ENCODE measurements at regions not wholly inside any gene's neighbourhood (a gene's known extent, or its start where the extent isn't known, plus 50 kb on each side); places are given as distances from the start of the nearest gene placed in this dataset.
"Not testable (repeated sequence)": the region's sequence is repeated elsewhere in the genome, so short reads cannot be mapped to it uniquely, and the experiment has no call there.

GRCh38 chr2:105509269-105510086 lies 110.6 kb upstream of the FHL2 start:
- DNase-seq (no peak), FAIRE-seq (no peak)
- Histone ChIP-seq H3K4me1 (ENCODE audit: control insufficient read depth in 3 of 3, insufficient read depth in 2 of 3, low read depth in 1 of 3, low read length in 2 of 3) (peaks cover 0 to 3% (median 0%) of the 10 kb centered on the region in 3 donors), H3K36me3 (ENCODE audit: control insufficient read depth in 3 of 3, insufficient read depth in 2 of 3, low read depth in 1 of 3, low read length in 3 of 3) (no peaks in the 10 kb centered on the region), H3K27me3 (ENCODE audit: control insufficient read depth in 3 of 3, insufficient read depth in 3 of 3, low read length in 3 of 3) (peaks cover 0 to 6% (median 3%) of the 10 kb centered on the region in 3 donors), H3K27ac (ENCODE audit: low read depth in 1 of 3, low read length in 2 of 3) (no peak overlapping the region), H3K4me3 (ENCODE audit: low read depth in 1 of 3, low read length in 3 of 3) (no peak overlapping the region), H3K9me3 (ENCODE audit: control insufficient read depth in 2 of 2, insufficient read depth in 1 of 2, low read depth in 1 of 2, low read length in 1 of 2) (no peaks in the 10 kb centered on the region)
- 71 to 79% (median 74%) methylated on average over 6 of the region's 6 CpGs for WGBS, 3 donors

GRCh38 chr2:105506860-105507259 lies 108.0 kb upstream of the FHL2 start:
- not testable (repeated sequence) for DNase-seq; H3K4me3 ChIP-seq (ENCODE audit: low read depth in 1 of 3, low read length in 3 of 3); FAIRE-seq; H3K4me1 ChIP-seq (ENCODE audit: control insufficient read depth in 3 of 3, insufficient read depth in 2 of 3, low read depth in 1 of 3, low read length in 2 of 3); H3K27me3 ChIP-seq (ENCODE audit: control insufficient read depth in 3 of 3, insufficient read depth in 3 of 3, low read length in 3 of 3); H3K36me3 ChIP-seq (ENCODE audit: control insufficient read depth in 3 of 3, insufficient read depth in 2 of 3, low read depth in 1 of 3, low read length in 3 of 3); H3K9me3 ChIP-seq (ENCODE audit: control insufficient read depth in 2 of 2, insufficient read depth in 1 of 2, low read depth in 1 of 2, low read length in 1 of 2); H3K27ac ChIP-seq (ENCODE audit: low read depth in 1 of 3, low read length in 2 of 3)
- WGBS, 3 donors, result 79 to 91% (median 82%) methylated on average over 1 of the region's 1 CpG

GRCh38 chr2:105504459-105504858 lies 105.6 kb upstream of the FHL2 start:
- FAIRE-seq (no peak), DNase-seq (no peak)
- Histone ChIP-seq H3K36me3 (ENCODE audit: control insufficient read depth in 3 of 3, insufficient read depth in 2 of 3, low read depth in 1 of 3, low read length in 3 of 3) (no peaks in the 10 kb centered on the region), H3K27ac (ENCODE audit: low read depth in 1 of 3, low read length in 2 of 3) (no peak overlapping the region), H3K9me3 (ENCODE audit: control insufficient read depth in 2 of 2, insufficient read depth in 1 of 2, low read depth in 1 of 2, low read length in 1 of 2) (no peaks in the 10 kb centered on the region), H3K27me3 (ENCODE audit: control insufficient read depth in 3 of 3, insufficient read depth in 3 of 3, low read length in 3 of 3) (peaks cover 0 to 7% (median 2%) of the 10 kb centered on the region in 3 donors), H3K4me1 (ENCODE audit: control insufficient read depth in 3 of 3, insufficient read depth in 2 of 3, low read depth in 1 of 3, low read length in 2 of 3) (no peaks in the 10 kb centered on the region), H3K4me3 (ENCODE audit: low read depth in 1 of 3, low read length in 3 of 3) (no peak overlapping the region)

- no peak for FAIRE-seq
- H3K9me3 ChIP-seq (ENCODE audit: control insufficient read depth in 2 of 2, insufficient read depth in 1 of 2, low read depth in 1 of 2, low read length in 1 of 2), result no peaks in the 10 kb centered on the region
- 71 to 87% (median 74%) methylated on average over 2 of the region's 2 CpGs for WGBS, 3 donors
- peaks cover 0 to 3% (median 0%) of the 10 kb centered on the region in 3 donors for H3K27me3 ChIP-seq (ENCODE audit: control insufficient read depth in 3 of 3, insufficient read depth in 3 of 3, low read length in 3 of 3)
- no peak overlapping the region for H3K4me3 ChIP-seq (ENCODE audit: low read depth in 1 of 3, low read length in 3 of 3)
- no peaks in the 10 kb centered on the region for H3K4me1 ChIP-seq (ENCODE audit: control insufficient read depth in 3 of 3, insufficient read depth in 2 of 3, low read depth in 1 of 3, low read length in 2 of 3)
- no peak overlapping the region for H3K27ac ChIP-seq (ENCODE audit: low read depth in 1 of 3, low read length in 2 of 3)
- no peaks in the 10 kb centered on the region for H3K36me3 ChIP-seq (ENCODE audit: control insufficient read depth in 3 of 3, insufficient read depth in 2 of 3, low read depth in 1 of 3, low read length in 3 of 3)
- DNase-seq, result no peak
These were observed 103.9 kb upstream of the FHL2 start for GRCh38 chr2:105502625-105503334.

GRCh38 chr2:105498281-105498846 lies 99.5 kb upstream of the FHL2 start:
- Histone ChIP-seq H3K27ac (ENCODE audit: low read depth in 1 of 3, low read length in 2 of 3) (no peak overlapping the region), H3K36me3 (ENCODE audit: control insufficient read depth in 3 of 3, insufficient read depth in 2 of 3, low read depth in 1 of 3, low read length in 3 of 3) (no peaks in the 10 kb centered on the region), H3K27me3 (ENCODE audit: control insufficient read depth in 3 of 3, insufficient read depth in 3 of 3, low read length in 3 of 3) (peaks cover 0 to 3% (median 0%) of the 10 kb centered on the region in 3 donors), H3K4me3 (ENCODE audit: low read depth in 1 of 3, low read length in 3 of 3) (no peak overlapping the region), H3K4me1 (ENCODE audit: control insufficient read depth in 3 of 3, insufficient read depth in 2 of 3, low read depth in 1 of 3, low read length in 2 of 3) (no peaks in the 10 kb centered on the region), H3K9me3 (ENCODE audit: control insufficient read depth in 2 of 2, insufficient read depth in 1 of 2, low read depth in 1 of 2, low read length in 1 of 2) (peaks cover 0 to 3% of the 10 kb centered on the region in 2 donors)
- FAIRE-seq, result no peak
- 82 to 90% (median 85%) methylated on average over 5 of the region's 5 CpGs for WGBS, 3 donors
- DNase-seq, result no peak

- Histone ChIP-seq H3K27me3 (ENCODE audit: control insufficient read depth in 3 of 3, insufficient read depth in 3 of 3, low read length in 3 of 3) (no peaks in the 10 kb centered on the region), H3K27ac (ENCODE audit: low read depth in 1 of 3, low read length in 2 of 3) (no peak overlapping the region), H3K36me3 (ENCODE audit: control insufficient read depth in 3 of 3, insufficient read depth in 2 of 3, low read depth in 1 of 3, low read length in 3 of 3) (no peaks in the 10 kb centered on the region), H3K4me1 (ENCODE audit: control insufficient read depth in 3 of 3, insufficient read depth in 2 of 3, low read depth in 1 of 3, low read length in 2 of 3) (no peaks in the 10 kb centered on the region), H3K4me3 (ENCODE audit: low read depth in 1 of 3, low read length in 3 of 3) (no peak overlapping the region), H3K9me3 (ENCODE audit: control insufficient read depth in 2 of 2, insufficient read depth in 1 of 2, low read depth in 1 of 2, low read length in 1 of 2) (peaks cover 0 to 6% of the 10 kb centered on the region in 2 donors)
- FAIRE-seq (no peak), DNase-seq (no peak)
- 83 to 92% (median 88%) methylated on average over 4 of the region's 4 CpGs for WGBS, 3 donors
These were observed 98.2 kb upstream of the FHL2 start for GRCh38 chr2:105497094-105497493.

GRCh38 chr2:105496271-105496670 lies 97.4 kb upstream of the FHL2 start:
- H3K27ac ChIP-seq (ENCODE audit: low read depth in 1 of 3, low read length in 2 of 3), result no peak overlapping the region
- FAIRE-seq, result no peak
- WGBS, 3 donors, result 63 to 89% (median 83%) methylated on average over 3 of the region's 3 CpGs
- no peak overlapping the region for H3K4me3 ChIP-seq (ENCODE audit: low read depth in 1 of 3, low read length in 3 of 3)
- no peaks in the 10 kb centered on the region for H3K27me3 ChIP-seq (ENCODE audit: control insufficient read depth in 3 of 3, insufficient read depth in 3 of 3, low read length in 3 of 3)
- no peak for DNase-seq
- H3K4me1 ChIP-seq (ENCODE audit: control insufficient read depth in 3 of 3, insufficient read depth in 2 of 3, low read depth in 1 of 3, low read length in 2 of 3), result no peaks in the 10 kb centered on the region
- peaks cover 0 to 7% of the 10 kb centered on the region in 2 donors for H3K9me3 ChIP-seq (ENCODE audit: control insufficient read depth in 2 of 2, insufficient read depth in 1 of 2, low read depth in 1 of 2, low read length in 1 of 2)
- H3K36me3 ChIP-seq (ENCODE audit: control insufficient read depth in 3 of 3, insufficient read depth in 2 of 3, low read depth in 1 of 3, low read length in 3 of 3), result no peaks in the 10 kb centered on the region

- H3K27me3 ChIP-seq (ENCODE audit: control insufficient read depth in 3 of 3, insufficient read depth in 3 of 3, low read length in 3 of 3), result no peaks in the 10 kb centered on the region
- FAIRE-seq (no peak), DNase-seq (peak in 1 of 2 donors; percentile 66)
- no peak overlapping the region for H3K4me3 ChIP-seq (ENCODE audit: low read depth in 1 of 3, low read length in 3 of 3)
- H3K36me3 ChIP-seq (ENCODE audit: control insufficient read depth in 3 of 3, insufficient read depth in 2 of 3, low read depth in 1 of 3, low read length in 3 of 3), result no peaks in the 10 kb centered on the region
- peaks cover 0 to 7% (median 5%) of the 10 kb centered on the region in 3 donors for H3K4me1 ChIP-seq (ENCODE audit: control insufficient read depth in 3 of 3, insufficient read depth in 2 of 3, low read depth in 1 of 3, low read length in 2 of 3)
- no peak overlapping the region for H3K27ac ChIP-seq (ENCODE audit: low read depth in 1 of 3, low read length in 2 of 3)
- H3K9me3 ChIP-seq (ENCODE audit: control insufficient read depth in 2 of 2, insufficient read depth in 1 of 2, low read depth in 1 of 2, low read length in 1 of 2), result peaks cover 0 to 7% of the 10 kb centered on the region in 2 donors
- WGBS, 3 donors, result 49 to 70% (median 52%) methylated on average over 13 of the region's 13 CpGs
These were observed 96.0 kb upstream of the FHL2 start for GRCh38 chr2:105494683-105495425.
